HL-60 (cell line): ENCODE measurements at regions not wholly inside any gene's neighbourhood (a gene's known extent, or its start where the extent isn't known, plus 50 kb on each side); places are given as distances from the start of the nearest gene placed in this dataset.

ENCODE experiments used
- POLR2AphosphoS5 ChIP-seq: IDR thresholded peaks from 2 replicates; pipeline ENCODE4 v1.6.1; 2012; ENCODE audit warnings: low read depth
- TF ChIP-seq, protein P1 (sequence below): IDR thresholded peaks from one replicate; pipeline ENCODE4 v1.5.1; 2011; ENCODE audit warnings: low read length, control low read depth, inconsistent platforms; ENCODE audit not compliant: insufficient read depth

DNA sequence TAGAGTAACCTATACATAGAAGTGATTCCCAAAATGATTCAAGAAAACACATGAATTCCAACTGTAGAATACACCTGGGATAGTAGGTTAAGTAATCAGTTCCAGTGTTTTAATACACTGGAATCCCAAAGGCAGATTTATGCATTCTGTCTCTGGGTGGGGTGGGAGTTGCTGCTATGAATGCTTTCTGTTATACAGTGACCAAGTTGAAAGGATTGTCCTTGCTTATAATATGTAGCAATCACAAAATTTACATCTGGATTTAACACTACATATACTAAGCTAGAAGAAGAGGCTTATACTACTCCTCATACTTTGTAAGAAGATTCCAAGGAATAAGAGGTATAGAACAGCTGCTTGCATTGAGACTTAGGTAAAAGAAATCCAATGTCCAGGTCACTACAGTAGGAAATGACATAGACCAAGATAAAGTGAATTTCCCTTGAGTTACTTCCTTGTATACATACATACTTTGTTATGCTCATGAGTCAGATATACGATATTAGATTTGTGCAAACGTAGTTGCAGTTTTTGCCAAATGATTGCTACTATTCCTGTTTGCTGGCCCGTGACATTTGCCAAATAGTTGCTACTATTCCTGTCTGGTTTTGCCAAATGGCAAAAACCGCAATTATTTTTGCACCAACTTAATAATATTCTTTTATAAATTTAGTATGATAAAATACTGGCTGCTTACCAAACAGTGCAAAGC lies 210.5 kb upstream of the DIAPH2 start:
- TF ChIP-seq, protein P1, sequence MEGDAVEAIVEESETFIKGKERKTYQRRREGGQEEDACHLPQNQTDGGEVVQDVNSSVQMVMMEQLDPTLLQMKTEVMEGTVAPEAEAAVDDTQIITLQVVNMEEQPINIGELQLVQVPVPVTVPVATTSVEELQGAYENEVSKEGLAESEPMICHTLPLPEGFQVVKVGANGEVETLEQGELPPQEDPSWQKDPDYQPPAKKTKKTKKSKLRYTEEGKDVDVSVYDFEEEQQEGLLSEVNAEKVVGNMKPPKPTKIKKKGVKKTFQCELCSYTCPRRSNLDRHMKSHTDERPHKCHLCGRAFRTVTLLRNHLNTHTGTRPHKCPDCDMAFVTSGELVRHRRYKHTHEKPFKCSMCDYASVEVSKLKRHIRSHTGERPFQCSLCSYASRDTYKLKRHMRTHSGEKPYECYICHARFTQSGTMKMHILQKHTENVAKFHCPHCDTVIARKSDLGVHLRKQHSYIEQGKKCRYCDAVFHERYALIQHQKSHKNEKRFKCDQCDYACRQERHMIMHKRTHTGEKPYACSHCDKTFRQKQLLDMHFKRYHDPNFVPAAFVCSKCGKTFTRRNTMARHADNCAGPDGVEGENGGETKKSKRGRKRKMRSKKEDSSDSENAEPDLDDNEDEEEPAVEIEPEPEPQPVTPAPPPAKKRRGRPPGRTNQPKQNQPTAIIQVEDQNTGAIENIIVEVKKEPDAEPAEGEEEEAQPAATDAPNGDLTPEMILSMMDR: no peak
- no peak for TF ChIP-seq POLR2AphosphoS5
